ENCODE measurements at regions not wholly inside any gene's neighbourhood (a gene's known extent, or its start where the extent isn't known, plus 50 kb on each side); places are given as distances from the start of the nearest gene placed in this dataset.

DNA sequence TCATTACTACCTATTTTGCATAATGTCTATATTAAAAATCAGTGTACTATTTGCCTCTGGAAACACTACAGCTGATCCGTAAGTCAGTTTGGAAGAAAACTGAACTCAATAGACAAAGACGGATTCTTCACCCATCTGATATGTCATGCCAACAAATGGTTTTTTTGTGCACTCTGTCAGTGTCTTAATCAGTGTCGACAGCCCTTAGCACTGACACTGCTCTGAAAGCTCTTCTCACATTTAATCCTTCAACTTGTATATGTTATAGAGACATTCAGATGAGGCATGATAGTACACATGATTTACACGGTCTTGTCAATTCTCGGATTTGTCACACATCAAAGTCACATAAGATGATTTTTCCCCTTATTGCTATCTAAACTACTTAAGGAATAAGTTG is 347.5 kb upstream of the GALNT5 start:
- H3K4me3 ChIP-seq (ENCODE audit: low read length) = no peak overlapping the region
- H3K36me3 ChIP-seq (ENCODE audit: control insufficient read depth, insufficient read depth, low read length) = no peaks in the 10 kb centered on the region
- H3K9me3 ChIP-seq (ENCODE audit: control insufficient read depth, low read length) = no peaks in the 10 kb centered on the region
- no peaks in the 10 kb centered on the region for H3K27me3 ChIP-seq (ENCODE audit: control insufficient read depth, insufficient read depth, low read length)
- no peak overlapping the region for H3K9ac ChIP-seq (ENCODE audit: low read length)
- H3K4me1 ChIP-seq (ENCODE audit: control insufficient read depth, insufficient read depth, low read length) = no peaks in the 10 kb centered on the region

DNA sequence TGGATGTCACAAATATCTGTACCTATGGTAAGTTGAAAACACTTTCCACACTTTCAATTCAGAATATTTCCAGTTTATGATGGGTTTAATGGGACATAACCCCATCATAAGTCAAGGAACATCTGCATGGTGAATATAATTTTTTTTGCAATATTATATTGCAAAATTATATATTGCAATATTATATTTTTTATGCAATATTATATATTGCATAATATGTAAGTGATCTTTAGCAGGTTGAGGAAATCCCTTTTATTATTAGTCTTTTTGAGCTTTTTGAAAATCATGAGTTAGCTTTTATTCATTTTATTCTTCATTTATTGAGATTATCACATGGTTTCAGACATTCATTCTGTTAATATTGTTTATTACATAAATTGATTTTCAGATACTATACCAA is 342.2 kb upstream of the GALNT5 start:
- no peak overlapping the region for H3K9ac ChIP-seq (ENCODE audit: low read length)

DNA sequence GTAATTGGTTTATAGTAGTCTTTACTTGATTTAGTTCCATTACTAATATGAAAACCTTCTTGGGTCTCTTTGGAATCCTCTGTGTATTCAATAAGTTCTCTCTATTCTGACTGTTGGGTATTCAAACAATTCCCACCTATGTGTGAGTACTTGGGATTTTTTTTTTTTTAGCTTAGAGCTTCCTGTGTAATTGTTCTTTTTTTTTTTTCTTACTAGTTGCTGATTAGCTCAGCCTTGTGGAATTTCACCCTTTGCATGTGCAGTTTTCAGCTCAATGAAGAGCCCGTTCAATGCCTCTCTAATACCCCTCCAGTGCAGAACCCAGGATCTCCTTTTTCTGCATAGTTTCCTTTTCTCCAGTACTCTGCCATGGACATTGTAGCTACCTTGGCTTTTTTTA is 339.1 kb upstream of the GALNT5 start:
- H3K4me3 ChIP-seq (ENCODE audit: low read length) = no peak overlapping the region
- no peaks in the 10 kb centered on the region for H3K9me3 ChIP-seq (ENCODE audit: control insufficient read depth, low read length)
- H3K4me1 ChIP-seq (ENCODE audit: control insufficient read depth, insufficient read depth, low read length) = no peaks in the 10 kb centered on the region
- H3K36me3 ChIP-seq (ENCODE audit: control insufficient read depth, insufficient read depth, low read length) = no peaks in the 10 kb centered on the region
- no peaks in the 10 kb centered on the region for H3K27me3 ChIP-seq (ENCODE audit: control insufficient read depth, insufficient read depth, low read length)
- H3K9ac ChIP-seq (ENCODE audit: low read length) = no peak overlapping the region

More for the DNA sequence above, 342.2 kb upstream of the GALNT5 start:
- H3K9me3 ChIP-seq (ENCODE audit: control insufficient read depth, low read length) = no peaks in the 10 kb centered on the region
- H3K27me3 ChIP-seq (ENCODE audit: control insufficient read depth, insufficient read depth, low read length) = no peaks in the 10 kb centered on the region
- H3K36me3 ChIP-seq (ENCODE audit: control insufficient read depth, insufficient read depth, low read length) = no peaks in the 10 kb centered on the region
- H3K4me3 ChIP-seq (ENCODE audit: low read length) = no peak overlapping the region
- no peaks in the 10 kb centered on the region for H3K4me1 ChIP-seq (ENCODE audit: control insufficient read depth, insufficient read depth, low read length)

DNA sequence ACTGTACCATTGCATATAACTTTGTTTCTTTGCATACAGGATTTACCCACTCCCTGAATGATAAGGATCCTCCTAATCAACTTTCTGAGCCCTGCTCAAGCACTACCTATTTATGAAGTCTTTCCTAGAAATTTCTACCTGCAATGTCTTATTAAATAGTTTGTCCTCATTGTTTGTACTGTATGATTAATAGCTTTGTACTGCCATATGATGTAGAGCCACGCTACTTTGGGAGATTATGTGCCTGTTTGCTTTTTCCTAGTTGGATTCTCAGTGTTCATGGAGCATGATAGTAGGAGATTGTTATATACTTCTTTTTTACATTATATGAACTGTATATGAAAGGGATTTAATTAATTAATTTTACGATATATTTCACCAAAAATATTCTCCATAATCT is 327.1 kb upstream of the GALNT5 start:
- H3K27me3 ChIP-seq (ENCODE audit: control insufficient read depth, insufficient read depth, low read length) = no peaks in the 10 kb centered on the region
- H3K4me1 ChIP-seq (ENCODE audit: control insufficient read depth, insufficient read depth, low read length) = no peaks in the 10 kb centered on the region
- no peaks in the 10 kb centered on the region for H3K36me3 ChIP-seq (ENCODE audit: control insufficient read depth, insufficient read depth, low read length)
- H3K9me3 ChIP-seq (ENCODE audit: control insufficient read depth, low read length) = no peaks in the 10 kb centered on the region
- H3K4me3 ChIP-seq (ENCODE audit: low read length) = no peak overlapping the region
- H3K9ac ChIP-seq (ENCODE audit: low read length) = no peak overlapping the region

DNA sequence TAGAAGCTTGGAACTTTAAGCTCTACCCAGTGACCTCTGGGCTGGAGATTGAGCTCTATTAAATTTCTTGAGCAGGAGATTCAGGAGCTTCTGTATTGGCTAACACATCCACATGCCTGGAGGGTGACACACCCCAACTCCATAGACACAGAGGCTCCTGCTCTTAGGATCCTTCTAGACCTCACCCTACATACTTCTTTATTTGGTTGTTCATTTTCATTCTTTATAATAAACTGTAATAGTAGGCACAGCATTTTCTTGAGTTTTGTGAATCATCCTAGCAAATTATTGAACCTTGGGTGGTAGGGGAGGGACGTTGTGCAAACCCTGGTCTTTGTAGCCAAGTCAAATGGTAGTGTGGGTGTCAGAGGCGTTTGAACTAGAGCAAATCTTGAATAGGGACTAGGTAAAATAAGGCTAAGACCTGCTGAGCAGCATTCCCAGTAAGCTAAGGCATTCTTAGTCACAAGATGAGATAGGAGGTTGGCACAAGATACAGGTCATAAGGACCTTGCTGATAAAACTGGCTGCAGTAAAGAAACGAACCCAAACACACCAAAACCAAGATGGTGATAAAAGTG is 323.8 kb upstream of the GALNT5 start:
- no peak overlapping the region for H3K4me3 ChIP-seq (ENCODE audit: low read length)
- no peaks in the 10 kb centered on the region for H3K27me3 ChIP-seq (ENCODE audit: control insufficient read depth, insufficient read depth, low read length)
- H3K36me3 ChIP-seq (ENCODE audit: control insufficient read depth, insufficient read depth, low read length) = no peaks in the 10 kb centered on the region

DNA sequence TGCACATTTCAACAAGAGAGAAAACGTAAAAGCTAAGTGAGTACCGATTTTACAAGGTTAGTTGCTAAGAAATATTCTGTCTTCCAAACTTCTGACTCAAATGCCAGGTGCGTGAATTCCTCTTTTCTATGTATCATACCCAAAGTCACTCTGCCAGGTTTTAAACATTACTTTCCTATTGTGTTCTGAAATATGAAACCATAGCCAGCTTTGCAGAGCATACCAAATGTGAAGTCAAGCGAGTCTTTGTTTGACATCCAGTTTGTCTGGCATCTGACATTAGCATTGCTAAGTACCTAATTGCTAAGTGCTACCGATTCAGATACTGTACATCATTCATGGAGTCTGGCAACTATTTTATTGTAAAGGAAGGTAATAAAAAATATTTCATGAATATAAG is 321.9 kb upstream of the GALNT5 start:
- Histone ChIP-seq H3K9ac (ENCODE audit: low read length) (no peak overlapping the region), H3K36me3 (ENCODE audit: control insufficient read depth, insufficient read depth, low read length) (no peaks in the 10 kb centered on the region)

More for the DNA sequence above, 323.8 kb upstream of the GALNT5 start:
- no peak overlapping the region for H3K9ac ChIP-seq (ENCODE audit: low read length)
- no peaks in the 10 kb centered on the region for H3K9me3 ChIP-seq (ENCODE audit: control insufficient read depth, low read length)
- H3K4me1 ChIP-seq (ENCODE audit: control insufficient read depth, insufficient read depth, low read length) = no peaks in the 10 kb centered on the region

DNA sequence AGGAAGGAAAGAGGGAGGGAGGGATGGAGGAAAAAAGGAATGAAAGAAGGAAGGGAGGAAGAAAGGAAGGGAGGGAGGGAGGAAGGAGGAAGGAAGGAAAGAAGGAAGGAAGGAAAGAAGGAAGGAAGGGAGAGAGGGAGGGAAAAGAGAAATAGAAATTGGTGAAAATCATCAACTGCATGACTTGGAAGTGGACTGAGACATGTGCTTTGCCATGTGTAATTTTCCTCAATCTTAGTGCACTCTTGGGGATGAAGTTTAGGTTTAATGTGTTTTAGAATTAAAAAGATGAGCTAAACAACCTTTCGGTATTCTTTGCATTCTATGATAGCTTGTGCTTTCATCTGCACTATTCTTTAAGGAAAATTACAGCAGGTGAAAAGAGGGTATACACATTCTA is 320.1 kb upstream of the GALNT5 start:
- H3K27me3 ChIP-seq (ENCODE audit: control insufficient read depth, insufficient read depth, low read length) = no peaks in the 10 kb centered on the region
- no peaks in the 10 kb centered on the region for H3K36me3 ChIP-seq (ENCODE audit: control insufficient read depth, insufficient read depth, low read length)
- no peak overlapping the region for H3K9ac ChIP-seq (ENCODE audit: low read length)
- H3K4me3 ChIP-seq (ENCODE audit: low read length) = no peak overlapping the region
- no peaks in the 10 kb centered on the region for H3K9me3 ChIP-seq (ENCODE audit: control insufficient read depth, low read length)
- H3K4me1 ChIP-seq (ENCODE audit: control insufficient read depth, insufficient read depth, low read length) = no peaks in the 10 kb centered on the region

More for the DNA sequence above, 321.9 kb upstream of the GALNT5 start:
- Histone ChIP-seq H3K4me3 (ENCODE audit: low read length) (no peak overlapping the region), H3K27me3 (ENCODE audit: control insufficient read depth, insufficient read depth, low read length) (no peaks in the 10 kb centered on the region), H3K9me3 (ENCODE audit: control insufficient read depth, low read length) (no peaks in the 10 kb centered on the region), H3K4me1 (ENCODE audit: control insufficient read depth, insufficient read depth, low read length) (no peaks in the 10 kb centered on the region)

DNA sequence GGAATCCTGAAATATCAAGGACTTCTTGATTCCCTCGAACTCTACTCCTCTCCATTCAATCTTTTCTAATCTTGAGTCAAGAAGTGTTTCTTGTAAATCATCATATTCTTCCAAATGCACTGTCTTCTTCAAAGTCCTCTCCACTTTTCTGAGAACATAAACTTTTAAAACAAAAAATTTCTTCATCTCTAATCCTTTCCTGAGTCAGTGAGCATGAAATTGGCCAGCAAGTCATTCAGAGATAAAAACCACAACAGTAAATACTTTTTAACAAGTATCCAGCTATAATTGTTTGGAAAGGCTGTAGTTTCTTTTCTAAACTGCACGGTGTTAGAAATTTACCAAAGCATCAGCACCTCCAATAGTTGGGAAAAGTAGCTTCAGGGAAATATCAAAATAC is 312.6 kb upstream of the GALNT5 start:
- no peaks in the 10 kb centered on the region for H3K27me3 ChIP-seq (ENCODE audit: control insufficient read depth, insufficient read depth, low read length)
- H3K4me3 ChIP-seq (ENCODE audit: low read length) = no peak overlapping the region
- no peaks in the 10 kb centered on the region for H3K36me3 ChIP-seq (ENCODE audit: control insufficient read depth, insufficient read depth, low read length)
- no peak overlapping the region for H3K9ac ChIP-seq (ENCODE audit: low read length)
- H3K9me3 ChIP-seq (ENCODE audit: control insufficient read depth, low read length) = no peaks in the 10 kb centered on the region
- no peaks in the 10 kb centered on the region for H3K4me1 ChIP-seq (ENCODE audit: control insufficient read depth, insufficient read depth, low read length)

DNA sequence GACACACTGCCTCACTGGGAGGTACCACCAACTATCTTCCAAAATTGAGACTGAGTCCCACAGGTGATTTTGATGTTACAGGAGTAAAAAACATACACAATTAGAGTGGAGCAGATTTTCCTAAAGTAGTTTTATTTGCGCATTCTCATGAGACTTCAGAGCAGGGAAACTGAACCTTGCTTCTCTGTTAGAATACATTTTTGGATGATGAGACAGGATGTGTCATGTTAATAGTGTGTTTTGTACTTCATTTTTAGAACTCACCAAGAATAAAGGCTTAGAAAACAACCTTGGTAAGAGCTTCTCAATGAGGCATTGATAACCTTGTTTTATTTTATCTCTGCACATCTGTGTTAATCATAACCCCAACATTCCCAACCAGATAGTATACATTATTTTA is 310.2 kb upstream of the GALNT5 start:
- Histone ChIP-seq H3K4me1 (ENCODE audit: control insufficient read depth, insufficient read depth, low read length) (no peaks in the 10 kb centered on the region), H3K9ac (ENCODE audit: low read length) (no peak overlapping the region), H3K27me3 (ENCODE audit: control insufficient read depth, insufficient read depth, low read length) (no peaks in the 10 kb centered on the region), H3K4me3 (ENCODE audit: low read length) (no peak overlapping the region), H3K9me3 (ENCODE audit: control insufficient read depth, low read length) (no peaks in the 10 kb centered on the region), H3K36me3 (ENCODE audit: control insufficient read depth, insufficient read depth, low read length) (no peaks in the 10 kb centered on the region)

DNA sequence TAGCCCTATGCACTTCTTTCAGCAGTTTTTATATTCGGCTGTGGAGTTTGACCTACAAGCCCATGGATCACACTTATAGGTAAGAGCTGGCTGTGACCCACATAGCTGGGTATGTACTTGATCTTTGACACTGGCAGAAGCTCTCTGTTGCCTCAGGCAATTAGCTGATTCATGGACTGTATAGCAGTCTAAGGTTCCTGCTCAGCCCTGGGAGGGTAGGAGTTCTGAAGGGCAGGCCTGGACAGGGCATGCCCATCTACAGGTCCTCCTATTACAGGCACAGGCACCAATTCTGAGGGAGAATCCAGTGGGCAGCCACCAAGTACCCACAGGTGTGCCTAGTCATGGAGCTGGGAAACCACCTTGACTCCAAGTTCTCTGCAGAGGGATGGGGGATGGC is 301.8 kb upstream of the GALNT5 start:
- Histone ChIP-seq H3K9me3 (ENCODE audit: control insufficient read depth, low read length) (no peaks in the 10 kb centered on the region), H3K27me3 (ENCODE audit: control insufficient read depth, insufficient read depth, low read length) (no peaks in the 10 kb centered on the region), H3K36me3 (ENCODE audit: control insufficient read depth, insufficient read depth, low read length) (no peaks in the 10 kb centered on the region), H3K4me1 (ENCODE audit: control insufficient read depth, insufficient read depth, low read length) (no peaks in the 10 kb centered on the region), H3K4me3 (ENCODE audit: low read length) (no peak overlapping the region), H3K9ac (ENCODE audit: low read length) (no peak overlapping the region)

DNA sequence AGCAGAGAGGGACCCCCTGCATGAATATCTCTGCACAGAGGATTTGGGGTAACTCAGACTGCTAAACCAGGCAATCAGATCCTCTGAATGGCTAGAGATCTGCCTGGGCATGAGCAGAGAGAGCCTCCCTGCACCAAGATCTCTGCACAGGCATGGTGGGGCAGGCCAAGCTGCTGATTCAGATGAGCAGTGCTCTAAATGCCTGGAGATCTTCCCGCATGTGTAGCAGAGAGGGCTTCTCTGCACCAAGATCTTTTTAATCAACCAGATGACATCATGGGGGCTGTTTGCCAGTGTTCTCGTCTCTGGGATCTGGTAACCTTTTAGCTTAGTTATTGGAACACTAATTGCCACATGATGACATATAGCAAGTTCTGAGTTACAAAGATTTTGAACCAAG is 301.3 kb upstream of the GALNT5 start:
- Histone ChIP-seq H3K4me1 (ENCODE audit: control insufficient read depth, insufficient read depth, low read length) (no peaks in the 10 kb centered on the region), H3K9ac (ENCODE audit: low read length) (no peak overlapping the region), H3K9me3 (ENCODE audit: control insufficient read depth, low read length) (no peaks in the 10 kb centered on the region), H3K27me3 (ENCODE audit: control insufficient read depth, insufficient read depth, low read length) (no peaks in the 10 kb centered on the region), H3K4me3 (ENCODE audit: low read length) (no peak overlapping the region), H3K36me3 (ENCODE audit: control insufficient read depth, insufficient read depth, low read length) (no peaks in the 10 kb centered on the region)

DNA sequence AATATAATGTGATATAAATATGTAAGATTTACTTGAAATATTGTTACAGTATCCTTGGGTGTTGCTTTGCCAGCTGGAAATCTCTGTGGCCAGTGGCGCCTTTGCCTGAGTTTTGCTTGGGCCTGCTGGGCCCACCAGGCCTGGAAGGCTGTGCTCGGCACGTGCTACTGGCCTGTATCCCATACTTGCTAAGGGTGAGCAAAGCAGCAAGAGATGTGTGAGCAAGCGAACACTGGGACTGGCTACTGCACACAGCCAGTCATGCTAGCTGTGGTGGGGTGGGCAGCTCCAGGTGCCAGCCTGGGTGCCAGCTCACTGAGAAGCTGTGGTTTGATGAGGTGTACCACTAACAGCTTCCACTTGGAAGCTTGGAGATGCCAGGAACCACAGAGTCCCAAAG is 299.1 kb upstream of the GALNT5 start:
- Histone ChIP-seq H3K4me3 (ENCODE audit: low read length) (no peak overlapping the region), H3K9me3 (ENCODE audit: control insufficient read depth, low read length) (no peaks in the 10 kb centered on the region), H3K36me3 (ENCODE audit: control insufficient read depth, insufficient read depth, low read length) (no peaks in the 10 kb centered on the region), H3K27me3 (ENCODE audit: control insufficient read depth, insufficient read depth, low read length) (no peaks in the 10 kb centered on the region), H3K4me1 (ENCODE audit: control insufficient read depth, insufficient read depth, low read length) (no peaks in the 10 kb centered on the region), H3K9ac (ENCODE audit: low read length) (no peak overlapping the region)

DNA sequence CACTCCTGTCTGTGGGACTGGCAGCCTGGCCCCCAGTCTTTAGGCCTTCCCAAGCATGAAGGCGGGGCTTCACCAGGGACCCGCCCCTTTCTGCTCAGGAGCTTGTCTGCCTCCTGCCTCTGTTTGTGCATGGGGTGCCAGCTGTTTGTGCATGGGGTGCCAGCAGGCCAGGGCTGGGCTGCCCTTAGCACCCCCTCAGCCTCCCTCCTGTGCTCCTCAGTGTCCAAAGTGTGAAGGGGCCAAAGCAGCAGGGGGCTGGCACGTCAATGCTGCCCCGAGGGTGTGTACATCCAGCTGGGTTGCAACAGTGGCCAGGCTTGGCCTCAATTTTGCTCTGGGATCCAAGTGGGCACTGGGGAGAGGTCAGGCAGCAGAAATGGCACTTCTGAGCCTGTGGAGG is 298.0 kb upstream of the GALNT5 start:
- Histone ChIP-seq H3K9me3 (ENCODE audit: control insufficient read depth, low read length) (no peaks in the 10 kb centered on the region), H3K36me3 (ENCODE audit: control insufficient read depth, insufficient read depth, low read length) (no peaks in the 10 kb centered on the region), H3K4me1 (ENCODE audit: control insufficient read depth, insufficient read depth, low read length) (no peaks in the 10 kb centered on the region), H3K4me3 (ENCODE audit: low read length) (no peak overlapping the region), H3K27me3 (ENCODE audit: control insufficient read depth, insufficient read depth, low read length) (no peaks in the 10 kb centered on the region), H3K9ac (ENCODE audit: low read length) (no peak overlapping the region)
